ENCODE measurements at regions not wholly inside any gene's neighbourhood (a gene's known extent, or its start where the extent isn't known, plus 50 kb on each side); places are given as distances from the start of the nearest gene placed in this dataset.

GRCh38 chr2:239538357-239539052, 137.7 kb upstream of the HDAC4 start:
- DNase-seq (ENCODE audit: low spot score in 2 of 2) (no peak), FAIRE-seq (no peak)

GRCh38 chr2:239537633-239538356, 137.0 kb upstream of the HDAC4 start:
- no peak for DNase-seq (ENCODE audit: low spot score in 2 of 2)

GRCh38 chr2:239536186-239536585, 135.4 kb upstream of the HDAC4 start:
- FAIRE-seq (no peak), DNase-seq (ENCODE audit: low spot score in 2 of 2) (no peak)

More at GRCh38 chr2:239537633-239538356, 137.0 kb upstream of the HDAC4 start:
- no peak for FAIRE-seq

GRCh38 chr2:239535413-239536144, 134.8 kb upstream of the HDAC4 start:
- no peak for FAIRE-seq

GRCh38 chr2:239534581-239535412, 134.0 kb upstream of the HDAC4 start:
- no peak for DNase-seq (ENCODE audit: low spot score in 2 of 2)

More at GRCh38 chr2:239535413-239536144, 134.8 kb upstream of the HDAC4 start:
- DNase-seq (ENCODE audit: low spot score in 2 of 2), result no peak

GRCh38 chr2:239533569-239534316, 132.9 kb upstream of the HDAC4 start:
- FAIRE-seq, result no peak
- DNase-seq (ENCODE audit: low spot score in 2 of 2), result no peak

More at GRCh38 chr2:239534581-239535412, 134.0 kb upstream of the HDAC4 start:
- FAIRE-seq, result no peak

- DNase-seq (ENCODE audit: low spot score in 2 of 2) (no peak), FAIRE-seq (no peak)
Observed at GRCh38 chr2:239532859-239533258, 132.0 kb upstream of the HDAC4 start.

GRCh38 chr2:239532250-239532649, 131.4 kb upstream of the HDAC4 start:
- DNase-seq (ENCODE audit: low spot score in 2 of 2), result no peak
- no peak for FAIRE-seq

- FAIRE-seq, result no peak
- no peak for DNase-seq (ENCODE audit: low spot score in 2 of 2)
Observed at GRCh38 chr2:239531456-239532241, 130.8 kb upstream of the HDAC4 start.

- FAIRE-seq (no peak), DNase-seq (ENCODE audit: low spot score in 2 of 2) (no peak)
Observed at GRCh38 chr2:239530749-239531316, 130.0 kb upstream of the HDAC4 start.

- FAIRE-seq, result no peak
- DNase-seq (ENCODE audit: low spot score in 2 of 2), result no peak
Observed at GRCh38 chr2:239529313-239530015, 128.6 kb upstream of the HDAC4 start.

GRCh38 chr2:239528883-239529282, 128.1 kb upstream of the HDAC4 start:
- DNase-seq (ENCODE audit: low spot score in 2 of 2) (no peak), FAIRE-seq (no peak)

- DNase-seq (ENCODE audit: low spot score in 2 of 2) (no peak), FAIRE-seq (no peak)
Observed at GRCh38 chr2:239528146-239528545, 127.3 kb upstream of the HDAC4 start.

- FAIRE-seq, result no peak
- DNase-seq (ENCODE audit: low spot score in 2 of 2), result no peak
Observed at GRCh38 chr2:239526666-239527415, 126.0 kb upstream of the HDAC4 start.

GRCh38 chr2:239526038-239526437, 125.2 kb upstream of the HDAC4 start:
- DNase-seq (ENCODE audit: low spot score in 2 of 2), result no peak
- no peak for FAIRE-seq

- FAIRE-seq (no peak), DNase-seq (ENCODE audit: low spot score in 2 of 2) (no peak)
Observed at GRCh38 chr2:239523954-239524330, 123.1 kb upstream of the HDAC4 start.

All from frontal cortex (tissue), 3 donors.